Stimulated activated naive B cell treated with anti-CD40 and anti-IgM and Interleukin-4, amounts not matched to agents 10 μg/mL and 1 μg/mL and 100 μg/mL, for 72 hours (primary cell): ENCODE measurements at regions not wholly inside any gene's neighbourhood (a gene's known extent, or its start where the extent isn't known, plus 50 kb on each side); places are given as distances from the start of the nearest gene placed in this dataset.

Experiments
- ATAC-seq, 2 donors: fragments of 150-1000 bp; cut with Tn5 transposase; replicated peaks; 2 replicates each; pipeline ENCODE4 v1.10.0; 2021; ENCODE audit warnings: moderate library complexity in 1 of 2
- DNase-seq: peaks from one replicate; pipeline ENCODE4 v3.0.0; 2021
- H3K27ac Mint-ChIP-seq: one replicate; pipeline ENCODE4 v1.8.0; 2022; ENCODE audit warnings: mild to moderate bottlenecking, mixed read lengths
- H3K27me3 Mint-ChIP-seq, 2 donors: one replicate each; pipeline ENCODE4 v1.8.0; 2022; ENCODE audit warnings: mixed read lengths in 2 of 2
- H3K36me3 Mint-ChIP-seq, 2 donors: one replicate each; pipeline ENCODE4 v1.8.0; 2022; ENCODE audit warnings: mixed read lengths in 2 of 2, mild to moderate bottlenecking in 1 of 2
- H3K4me1 Mint-ChIP-seq, 2 donors: one replicate each; pipeline ENCODE4 v1.8.0; 2022; ENCODE audit warnings: mixed read lengths in 2 of 2, mild to moderate bottlenecking in 1 of 2
- H3K4me3 Mint-ChIP-seq, 2 donors: one replicate each; pipeline ENCODE4 v1.8.0; 2022; ENCODE audit warnings: mild to moderate bottlenecking in 2 of 2, mixed read lengths in 2 of 2, moderate library complexity in 1 of 2
- H3K9me3 Mint-ChIP-seq, 2 donors: one replicate each; pipeline ENCODE4 v1.8.0; 2022; ENCODE audit warnings: mixed read lengths in 2 of 2, mild to moderate bottlenecking in 1 of 2

DNA sequence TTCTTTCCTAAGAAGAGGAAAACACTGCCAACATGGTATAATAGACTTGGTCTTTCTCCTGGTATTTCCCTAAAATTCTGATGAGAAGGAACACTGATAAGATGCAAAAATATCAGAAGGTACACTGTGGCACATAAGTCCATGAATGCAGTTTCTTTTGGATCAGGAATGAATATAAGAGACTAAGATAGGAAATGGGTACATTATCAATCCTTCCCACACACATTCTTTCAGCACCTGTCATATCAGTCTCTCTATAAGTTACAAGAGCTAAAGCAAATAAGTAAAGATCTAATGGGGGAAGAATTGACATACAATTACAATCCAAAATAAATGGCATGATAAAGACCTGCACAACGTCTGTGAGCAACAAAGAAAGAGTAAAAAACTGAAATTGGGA lies 1101.0 kb downstream of the ROBO2 start:
- no peaks in the 10 kb centered on the region for H3K27me3 Mint-ChIP-seq
- no peak for ATAC-seq

DNA sequence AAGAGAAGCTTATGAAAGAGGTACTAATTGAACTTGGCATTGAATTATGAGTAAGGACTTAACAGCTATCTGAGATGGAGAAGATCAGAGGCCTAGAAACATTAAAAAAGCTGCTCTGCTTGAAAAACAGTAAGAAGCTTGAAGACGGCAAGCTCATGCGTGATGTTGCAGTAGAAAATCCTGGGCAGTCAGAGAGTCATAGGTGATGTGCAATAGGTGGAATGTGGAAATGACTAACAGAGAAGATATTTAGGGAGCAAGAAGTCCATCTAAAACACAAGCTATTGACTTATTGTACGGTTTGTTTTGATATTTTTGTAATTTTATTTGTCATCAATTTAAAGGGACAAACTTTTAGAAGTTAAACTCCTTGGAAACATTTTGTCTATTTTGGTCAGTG lies 1101.4 kb downstream of the ROBO2 start:
- Mint-ChIP-seq H3K9me3 (peaks cover 6 to 13% of the 10 kb centered on the region in 2 donors), H3K36me3 (no peaks in the 10 kb centered on the region), H3K4me3 (no peak overlapping the region), H3K27ac (no peak overlapping the region), H3K4me1 (no peaks in the 10 kb centered on the region), H3K27me3 (no peaks in the 10 kb centered on the region)
- DNase-seq (no peak), ATAC-seq (no peak)

More for the DNA sequence above, 1101.0 kb downstream of the ROBO2 start:
- Mint-ChIP-seq H3K27ac (no peak overlapping the region), H3K9me3 (peaks cover 6 to 11% of the 10 kb centered on the region in 2 donors), H3K4me3 (no peak overlapping the region), H3K4me1 (no peaks in the 10 kb centered on the region), H3K36me3 (no peaks in the 10 kb centered on the region)
- DNase-seq = no peak

DNA sequence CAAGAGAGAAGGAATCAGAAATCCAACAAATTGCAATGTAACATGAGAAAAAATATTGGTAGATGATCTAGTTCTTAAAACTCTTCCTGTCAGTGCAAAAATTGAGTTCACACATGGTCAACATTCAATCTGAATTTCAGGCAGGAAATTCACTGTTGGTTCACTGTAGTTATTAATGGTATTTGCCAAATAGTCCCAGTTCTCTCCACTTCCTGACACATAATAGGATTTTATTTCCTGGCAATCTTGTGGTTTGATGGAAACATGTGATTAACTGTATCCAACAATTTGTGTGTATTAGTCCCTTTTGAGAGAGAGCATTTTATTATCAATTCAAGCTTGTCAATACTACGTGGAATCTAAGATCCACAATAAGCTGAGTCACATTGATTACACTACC lies 1103.1 kb downstream of the ROBO2 start:
- DNase-seq = no peak
- no peaks in the 10 kb centered on the region for H3K36me3 Mint-ChIP-seq
- no peak for ATAC-seq
- H3K27me3 Mint-ChIP-seq = no peaks in the 10 kb centered on the region
- no peak overlapping the region for H3K4me3 Mint-ChIP-seq
- H3K27ac Mint-ChIP-seq = no peak overlapping the region
- H3K9me3 Mint-ChIP-seq = peaks cover 6 to 10% of the 10 kb centered on the region in 2 donors
- H3K4me1 Mint-ChIP-seq = no peaks in the 10 kb centered on the region

- peaks cover 0 to 5% of the 10 kb centered on the region in 2 donors for H3K9me3 Mint-ChIP-seq
- H3K27me3 Mint-ChIP-seq = no peaks in the 10 kb centered on the region
- H3K4me3 Mint-ChIP-seq = no peak overlapping the region
- H3K36me3 Mint-ChIP-seq = no peaks in the 10 kb centered on the region
- ATAC-seq (no peak), DNase-seq (no peak)
- H3K4me1 Mint-ChIP-seq = no peaks in the 10 kb centered on the region
- no peak overlapping the region for H3K27ac Mint-ChIP-seq
Measured at GRCh38 chr3:78148986-78149717, 1109.3 kb downstream of the ROBO2 start.

GRCh38 chr3:78153973-78154372 lies 1114.1 kb downstream of the ROBO2 start:
- DNase-seq = no peak
- H3K4me1 Mint-ChIP-seq = no peaks in the 10 kb centered on the region
- ATAC-seq = no peak
- no peak overlapping the region for H3K4me3 Mint-ChIP-seq
- H3K9me3 Mint-ChIP-seq = peaks cover 0 to 6% of the 10 kb centered on the region in 2 donors
- no peaks in the 10 kb centered on the region for H3K27me3 Mint-ChIP-seq
- H3K27ac Mint-ChIP-seq = no peak overlapping the region
- no peaks in the 10 kb centered on the region for H3K36me3 Mint-ChIP-seq

- Mint-ChIP-seq H3K27ac (no peak overlapping the region), H3K4me3 (no peak overlapping the region), H3K9me3 (peaks cover 0 to 6% of the 10 kb centered on the region in 2 donors), H3K4me1 (no peaks in the 10 kb centered on the region), H3K36me3 (no peaks in the 10 kb centered on the region), H3K27me3 (no peaks in the 10 kb centered on the region)
- DNase-seq (no peak), ATAC-seq (no peak)
Measured at GRCh38 chr3:78154521-78155186, 1114.8 kb downstream of the ROBO2 start.

GRCh38 chr3:78161736-78162135 lies 1121.8 kb downstream of the ROBO2 start:
- Mint-ChIP-seq H3K9me3 (peaks cover 0 to 2% of the 10 kb centered on the region in 2 donors), H3K4me3 (no peak overlapping the region), H3K27ac (no peak overlapping the region), H3K36me3 (no peaks in the 10 kb centered on the region), H3K27me3 (no peaks in the 10 kb centered on the region), H3K4me1 (no peaks in the 10 kb centered on the region)
- ATAC-seq = no peak
- DNase-seq = no peak

GRCh38 chr3:78163379-78163778 lies 1123.5 kb downstream of the ROBO2 start:
- Mint-ChIP-seq H3K4me3 (no peak overlapping the region), H3K9me3 (peaks cover 0 to under 1% of the 10 kb centered on the region in 2 donors), H3K4me1 (no peaks in the 10 kb centered on the region), H3K27me3 (no peaks in the 10 kb centered on the region), H3K36me3 (no peaks in the 10 kb centered on the region), H3K27ac (no peak overlapping the region)
- ATAC-seq (no peak), DNase-seq (no peak)

- H3K4me1 Mint-ChIP-seq = no peaks in the 10 kb centered on the region
- no peak for DNase-seq
- no peak overlapping the region for H3K27ac Mint-ChIP-seq
- H3K9me3 Mint-ChIP-seq = no peaks in the 10 kb centered on the region
- no peak for ATAC-seq
- H3K27me3 Mint-ChIP-seq = no peaks in the 10 kb centered on the region
- H3K36me3 Mint-ChIP-seq = no peaks in the 10 kb centered on the region
- H3K4me3 Mint-ChIP-seq = no peak overlapping the region
Measured at GRCh38 chr3:78165876-78166275, 1126.0 kb downstream of the ROBO2 start.

- no peaks in the 10 kb centered on the region for H3K36me3 Mint-ChIP-seq
- H3K27me3 Mint-ChIP-seq = no peaks in the 10 kb centered on the region
- H3K4me1 Mint-ChIP-seq = no peaks in the 10 kb centered on the region
- H3K27ac Mint-ChIP-seq = no peak overlapping the region
- DNase-seq (no peak), ATAC-seq (no peak)
- H3K4me3 Mint-ChIP-seq = no peak overlapping the region
- H3K9me3 Mint-ChIP-seq = peaks cover 5 to 11% of the 10 kb centered on the region in 2 donors
Measured at GRCh38 chr3:78174821-78175220, 1134.9 kb downstream of the ROBO2 start.

DNA sequence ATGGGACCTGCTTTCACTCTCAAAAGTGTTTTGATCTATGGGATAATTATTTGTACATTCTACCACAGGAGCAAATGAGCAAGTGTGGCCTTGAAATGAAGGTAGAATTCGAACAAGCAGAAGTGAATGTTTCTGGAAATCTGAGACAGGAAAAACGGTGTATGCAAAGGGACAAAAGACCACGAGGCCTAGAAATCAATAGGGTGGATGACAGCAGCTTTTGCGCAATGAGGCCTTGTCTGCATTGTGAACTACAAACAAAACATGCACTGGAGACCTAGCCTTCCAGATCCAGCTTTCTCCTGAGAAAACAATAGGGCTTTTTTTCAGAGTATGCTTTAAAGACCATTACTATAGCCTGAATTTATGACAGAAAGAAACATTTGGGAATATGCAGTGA lies 1137.0 kb downstream of the ROBO2 start:
- no peak overlapping the region for H3K4me3 Mint-ChIP-seq
- no peak overlapping the region for H3K27ac Mint-ChIP-seq
- no peaks in the 10 kb centered on the region for H3K36me3 Mint-ChIP-seq
- DNase-seq = no peak
- no peaks in the 10 kb centered on the region for H3K4me1 Mint-ChIP-seq
- no peaks in the 10 kb centered on the region for H3K27me3 Mint-ChIP-seq
- no peak for ATAC-seq
- peaks cover 5 to 11% of the 10 kb centered on the region in 2 donors for H3K9me3 Mint-ChIP-seq

GRCh38 chr3:78177780-78178179 lies 1137.9 kb downstream of the ROBO2 start:
- H3K36me3 Mint-ChIP-seq = no peaks in the 10 kb centered on the region
- DNase-seq (no peak), ATAC-seq (no peak)
- H3K4me3 Mint-ChIP-seq = no peak overlapping the region
- peaks cover 3 to 11% of the 10 kb centered on the region in 2 donors for H3K9me3 Mint-ChIP-seq
- no peaks in the 10 kb centered on the region for H3K27me3 Mint-ChIP-seq
- no peak overlapping the region for H3K27ac Mint-ChIP-seq
- no peaks in the 10 kb centered on the region for H3K4me1 Mint-ChIP-seq

- Mint-ChIP-seq H3K4me3 (no peak overlapping the region), H3K36me3 (no peaks in the 10 kb centered on the region), H3K9me3 (peaks cover 2 to 11% of the 10 kb centered on the region in 2 donors), H3K27me3 (no peaks in the 10 kb centered on the region), H3K4me1 (no peaks in the 10 kb centered on the region), H3K27ac (no peak overlapping the region)
- ATAC-seq (no peak), DNase-seq (no peak)
Measured at GRCh38 chr3:78178209-78178608, 1138.3 kb downstream of the ROBO2 start.

GRCh38 chr3:78178740-78179363 lies 1139.0 kb downstream of the ROBO2 start:
- no peak for ATAC-seq
- H3K4me1 Mint-ChIP-seq = no peaks in the 10 kb centered on the region
- no peak for DNase-seq
- peaks cover 2 to 11% of the 10 kb centered on the region in 2 donors for H3K9me3 Mint-ChIP-seq
- H3K4me3 Mint-ChIP-seq = no peak overlapping the region
- H3K36me3 Mint-ChIP-seq = no peaks in the 10 kb centered on the region
- no peak overlapping the region for H3K27ac Mint-ChIP-seq
- no peaks in the 10 kb centered on the region for H3K27me3 Mint-ChIP-seq
